SH-SY5Y (cell line): ENCODE measurements at regions not wholly inside any gene's neighbourhood (a gene's known extent, or its start where the extent isn't known, plus 50 kb on each side); places are given as distances from the start of the nearest gene placed in this dataset.

Experiments
- GATA2 ChIP-seq: IDR thresholded peaks from 2 replicates; pipeline ENCODE4 v1.6.1; 2011; ENCODE audit warnings: mild to moderate bottlenecking, low read depth, low read length
- GATA3 ChIP-seq: IDR thresholded peaks from 2 replicates; pipeline ENCODE4 v1.6.1; 2011; ENCODE audit warnings: low read depth, mild to moderate bottlenecking, low read length, moderate library complexity

GRCh38 chr10:106011250-106011649, 1153.3 kb downstream of the SORCS1 start:
- no peak for TF ChIP-seq GATA3

GRCh38 chr10:106000721-106001120, 1163.8 kb downstream of the SORCS1 start:
- TF ChIP-seq GATA2 = no peak

DNA sequence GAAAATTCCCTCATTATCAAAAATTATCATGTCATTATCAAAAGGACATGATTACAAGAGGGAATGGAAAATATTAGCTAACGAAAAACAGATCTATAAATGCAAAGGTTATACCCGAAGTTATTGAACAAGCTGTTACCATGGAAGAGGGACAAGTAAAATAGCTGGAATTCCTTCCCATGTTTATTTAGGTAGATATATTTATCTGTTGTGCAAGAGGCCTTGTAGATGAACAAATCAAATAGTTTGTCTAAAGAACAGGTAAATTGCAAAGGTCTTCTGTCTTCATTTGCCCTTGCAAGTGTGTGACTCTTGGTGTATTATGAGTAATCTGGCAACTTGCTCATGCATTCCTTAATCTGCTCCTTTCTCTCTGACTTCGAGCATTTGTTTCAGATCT, 1170.9 kb downstream of the SORCS1 start:
- TF ChIP-seq GATA2 (no peak), GATA3 (no peak)

DNA sequence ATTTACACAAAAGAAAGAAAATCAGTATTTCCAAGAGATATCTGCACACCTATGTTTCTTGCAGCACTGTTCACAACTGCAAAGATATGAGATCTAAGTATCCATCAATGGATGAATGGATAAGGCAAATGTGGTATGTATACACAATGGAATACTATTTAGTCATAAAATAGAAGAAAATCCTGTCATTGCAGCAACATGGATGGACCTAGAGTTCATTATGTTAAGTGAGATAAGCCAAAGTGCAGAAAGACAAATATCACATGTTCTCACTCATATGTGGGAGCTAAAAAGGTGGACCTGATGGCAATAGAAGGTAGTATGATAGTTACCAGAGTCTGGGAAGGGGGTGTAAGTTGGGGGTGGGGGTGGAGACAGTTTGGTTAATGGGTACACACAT, 1171.6 kb downstream of the SORCS1 start:
- TF ChIP-seq GATA2 (no peak), GATA3 (no peak)

- TF ChIP-seq GATA2 = no peak
- TF ChIP-seq GATA3 = no peak
Observed at GRCh38 chr10:105990529-105990928, 1174.0 kb downstream of the SORCS1 start.

DNA sequence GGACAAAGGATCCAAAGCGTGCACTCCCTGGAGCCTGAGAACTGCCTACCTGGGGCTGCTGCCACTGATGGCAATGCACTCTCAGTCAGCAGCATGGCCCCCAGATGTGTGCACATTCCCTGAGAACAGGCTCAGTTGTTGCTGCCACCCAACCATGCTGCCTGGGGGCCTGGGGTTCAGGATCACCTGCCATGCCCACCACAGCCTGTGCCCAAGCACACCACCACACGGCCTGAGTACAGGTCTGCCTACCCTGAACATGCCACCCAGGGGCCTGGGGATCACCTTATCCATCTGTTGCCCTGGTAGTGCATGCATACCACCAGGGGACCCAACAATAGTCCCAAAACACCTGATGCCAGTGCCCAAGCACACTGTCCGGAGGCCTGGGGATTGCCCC, 1174.5 kb downstream of the SORCS1 start:
- no peak for TF ChIP-seq GATA2
- TF ChIP-seq GATA3 = no peak

DNA sequence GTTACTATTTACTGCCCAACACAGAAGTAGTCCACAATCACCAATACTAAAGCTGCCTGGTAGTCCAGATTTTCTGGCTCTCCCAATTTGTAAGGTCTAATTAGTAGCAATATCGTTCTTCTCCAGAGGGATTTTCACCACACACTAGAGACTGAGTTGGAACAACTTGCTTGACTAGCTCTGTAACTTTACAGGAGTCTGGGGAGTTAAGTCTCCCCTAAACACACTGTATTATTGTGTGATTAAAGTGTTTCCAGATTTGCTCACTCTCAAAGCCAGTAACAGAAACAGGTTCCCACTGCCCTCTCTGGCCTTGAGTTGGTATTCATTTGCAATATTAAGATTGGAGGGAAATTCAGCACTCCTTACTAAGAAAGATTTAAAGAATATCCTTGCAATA, 1175.7 kb downstream of the SORCS1 start:
- no peak for TF ChIP-seq GATA2
- no peak for TF ChIP-seq GATA3

DNA sequence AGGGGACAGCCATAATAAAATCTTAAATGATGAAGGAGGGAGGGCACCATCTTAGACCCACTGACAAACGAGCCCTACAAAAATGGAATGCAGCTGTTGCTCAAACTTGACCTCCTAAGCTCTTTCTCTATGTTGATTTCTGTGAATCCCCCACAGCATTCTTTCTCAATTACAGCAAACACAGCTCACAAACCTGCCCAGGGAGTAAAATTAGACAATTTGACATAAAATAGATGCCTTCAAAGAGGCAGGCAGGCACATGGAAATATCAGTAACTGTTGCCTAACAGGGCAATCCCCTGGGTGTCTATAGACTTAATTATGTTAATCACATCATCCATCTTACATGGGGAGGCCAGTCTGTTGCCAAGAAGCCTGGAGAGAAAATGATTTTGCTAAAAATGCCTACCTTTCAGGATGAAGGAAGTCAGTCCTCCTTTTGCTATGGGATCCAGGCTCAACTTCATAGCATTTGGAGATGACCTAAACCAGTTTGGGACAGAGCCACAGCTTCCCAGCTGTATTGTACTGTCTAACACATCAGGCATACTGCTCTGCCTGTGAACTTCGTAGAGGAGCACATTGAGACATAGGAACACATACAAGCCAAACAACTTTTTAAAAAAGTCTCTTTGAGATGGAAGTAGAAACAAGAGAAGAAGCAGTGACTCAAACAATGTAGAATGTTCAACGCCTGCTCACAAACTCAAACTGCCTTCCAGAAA, 1177.4 kb downstream of the SORCS1 start:
- TF ChIP-seq GATA2 = no peak
- TF ChIP-seq GATA3 = no peak

DNA sequence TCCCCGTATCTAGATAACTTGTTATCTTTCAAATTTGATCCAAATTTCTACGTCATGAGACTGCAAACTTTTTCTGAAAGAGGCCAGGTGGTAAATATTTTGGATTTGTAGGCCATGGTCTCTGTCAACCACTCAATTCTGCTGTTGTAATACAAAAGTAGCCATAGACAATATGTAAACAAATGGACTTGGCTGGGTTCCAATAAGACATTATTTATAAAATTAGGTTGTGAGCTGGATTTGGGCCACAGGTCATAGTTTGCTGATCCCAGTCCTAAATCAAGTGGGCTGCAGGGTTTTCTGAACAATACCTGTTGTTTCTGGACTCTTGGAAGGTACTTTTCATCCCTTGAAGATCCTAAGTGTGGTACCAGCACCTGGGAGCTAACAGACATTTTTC, 1178.0 kb downstream of the SORCS1 start:
- TF ChIP-seq GATA2 = no peak
- TF ChIP-seq GATA3 = no peak

GRCh38 chr10:105982735-105983134, 1181.8 kb downstream of the SORCS1 start:
- no peak for TF ChIP-seq GATA3
- no peak; the same call in 1 of the 2 replicates for TF ChIP-seq GATA2

- TF ChIP-seq GATA2 (no peak), GATA3 (no peak)
Observed at GRCh38 chr10:105981679-105982078, 1182.8 kb downstream of the SORCS1 start.

- TF ChIP-seq GATA3 = no peak
- TF ChIP-seq GATA2 = no peak
Observed at GRCh38 chr10:105974803-105975456, 1189.6 kb downstream of the SORCS1 start.

DNA sequence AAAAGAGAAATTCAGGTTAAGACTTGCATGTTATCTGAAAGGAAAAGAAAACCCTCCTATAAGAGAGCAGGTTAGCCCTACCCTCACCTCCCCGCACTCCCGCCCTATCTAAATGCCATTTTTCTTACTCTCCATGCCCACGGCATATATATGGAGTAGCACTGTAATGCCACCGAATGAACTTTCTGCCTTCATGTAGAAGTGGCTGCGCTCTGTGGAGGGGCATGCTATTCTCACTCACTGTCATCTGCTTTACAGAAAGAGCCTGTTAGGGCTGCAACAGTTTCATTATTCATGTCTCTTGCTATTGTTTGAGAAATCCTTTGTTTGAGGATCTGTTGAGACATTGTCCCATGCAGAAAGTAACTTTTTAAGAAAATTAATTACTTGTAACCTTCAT, 1190.6 kb downstream of the SORCS1 start:
- TF ChIP-seq GATA3 (no peak), GATA2 (no peak)

DNA sequence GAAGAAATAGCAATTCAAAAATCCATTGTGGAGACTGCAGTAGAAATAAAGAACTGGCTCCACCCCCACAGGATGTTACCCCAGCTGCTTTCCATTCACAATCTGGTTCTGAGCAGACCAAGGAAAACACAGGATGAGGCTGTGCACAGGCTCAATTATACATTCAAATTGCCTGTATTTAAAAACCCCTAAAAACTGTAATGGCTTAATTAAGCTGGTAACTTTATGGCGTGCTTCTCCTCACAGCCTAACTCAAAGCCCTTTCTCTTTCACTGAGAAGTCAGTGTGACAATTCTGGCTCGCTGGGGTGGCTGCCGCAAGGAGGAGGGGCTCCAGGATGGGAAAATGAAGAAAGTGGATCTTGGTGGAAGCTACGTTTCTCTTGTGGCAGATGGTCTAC, 1191.1 kb downstream of the SORCS1 start:
- TF ChIP-seq GATA3 = no peak
- no peak for TF ChIP-seq GATA2

DNA sequence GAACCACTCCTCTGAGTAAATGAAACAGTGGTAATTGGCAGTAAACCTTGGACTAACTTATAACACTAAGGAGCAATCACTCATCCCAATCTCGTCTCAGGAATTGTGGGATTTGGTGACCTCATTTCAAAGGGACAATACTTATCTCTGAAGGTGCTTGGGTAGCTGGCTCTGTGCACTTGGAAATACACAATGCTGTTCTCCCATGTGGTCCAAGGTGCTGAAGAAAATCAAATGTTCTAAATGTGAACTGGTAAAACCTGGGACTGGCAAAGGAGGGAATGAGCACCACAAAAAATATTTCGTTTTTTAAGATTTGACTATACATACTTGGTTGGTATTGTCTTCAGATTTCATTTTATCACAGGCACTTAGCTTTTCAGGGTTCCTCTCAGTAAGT, 1193.0 kb downstream of the SORCS1 start:
- TF ChIP-seq GATA3 = no peak

- no peak for TF ChIP-seq GATA2
- TF ChIP-seq GATA3 = no peak
Observed at GRCh38 chr10:105969884-105970377, 1194.6 kb downstream of the SORCS1 start.
